ENCODE measurements at regions not wholly inside any gene's neighbourhood (a gene's known extent, or its start where the extent isn't known, plus 50 kb on each side); places are given as distances from the start of the nearest gene placed in this dataset.

GRCh38 chr21:27268290-27268689 lies 301.4 kb upstream of the ADAMTS5 start:
- TF ChIP-seq CTCF (conservative IDR thresholded peaks at IDR 0.05; ENCODE audit: low read depth): no peak
- CTCF ChIA-PET: no interaction called here
- no peak overlapping the region for H3K27ac ChIP-seq
- POLR2A ChIA-PET (ENCODE audit: low non-redundant PET): no interaction called here
- DNase-seq (ENCODE audit: low spot score): no peak

GRCh38 chr21:27265949-27266348 lies 299.1 kb upstream of the ADAMTS5 start:
- no peak for TF ChIP-seq CTCF (conservative IDR thresholded peaks at IDR 0.05; ENCODE audit: low read depth)
- CTCF ChIA-PET: no interaction called here
- H3K27ac ChIP-seq: no peak overlapping the region
- POLR2A ChIA-PET (ENCODE audit: low non-redundant PET): no interaction called here
- DNase-seq (ENCODE audit: low spot score): no peak

- no peak for TF ChIP-seq CTCF (conservative IDR thresholded peaks at IDR 0.05; ENCODE audit: low read depth)
- CTCF ChIA-PET: no interaction called here
- no peak overlapping the region for H3K27ac ChIP-seq
- POLR2A ChIA-PET (ENCODE audit: low non-redundant PET): no interaction called here
- DNase-seq (ENCODE audit: low spot score): no peak
Observed at GRCh38 chr21:27265492-27265891, 298.6 kb upstream of the ADAMTS5 start.

- no peak for TF ChIP-seq CTCF (conservative IDR thresholded peaks at IDR 0.05; ENCODE audit: low read depth)
- ChIA-PET CTCF (no interaction called here), POLR2A (ENCODE audit: low non-redundant PET) (no interaction called here)
- no peak for DNase-seq (ENCODE audit: low spot score)
- no peak overlapping the region for H3K27ac ChIP-seq
Observed at GRCh38 chr21:27261676-27262075, 294.8 kb upstream of the ADAMTS5 start.

GRCh38 chr21:27260728-27261127 lies 293.8 kb upstream of the ADAMTS5 start:
- ChIA-PET POLR2A (ENCODE audit: low non-redundant PET) (no interaction called here), CTCF (no interaction called here)
- H3K27ac ChIP-seq: no peak overlapping the region
- DNase-seq (ENCODE audit: low spot score): no peak
- no peak for TF ChIP-seq CTCF (conservative IDR thresholded peaks at IDR 0.05; ENCODE audit: low read depth)

GRCh38 chr21:27258742-27259448 lies 292.0 kb upstream of the ADAMTS5 start:
- ChIA-PET POLR2A (ENCODE audit: low non-redundant PET) (no interaction called here), CTCF (no interaction called here)
- DNase-seq (ENCODE audit: low spot score): no peak
- no peak overlapping the region for H3K27ac ChIP-seq
- TF ChIP-seq CTCF (conservative IDR thresholded peaks at IDR 0.05; ENCODE audit: low read depth): no peak

All from RWPE1 (cell line).